GM23338 (cell line): ENCODE measurements at regions not wholly inside any gene's neighbourhood (a gene's known extent, or its start where the extent isn't known, plus 50 kb on each side); places are given as distances from the start of the nearest gene placed in this dataset.

Source experiments
- ATAC-seq: fragments of 200-7000 bp; cut with Tn5 transposase; 3 replicates; pipeline ENCODE4 v1.9.1; 2020
- DNase-seq: peaks from one replicate; pipeline ENCODE4 v3.0.0-alpha.2; 2015; ENCODE audit warnings: low spot score
- H2AFZ ChIP-seq: fragments of 200-600 bp; sonication (generic); 2 replicates; pipeline ENCODE4 v1.8.0; 2016; ENCODE audit warnings: antibody characterized with exemption, mild to moderate bottlenecking, moderate library complexity
- H3F3A ChIP-seq: fragments of 200-600 bp; sonication (generic); replicated peaks from 2 replicates; pipeline ENCODE4 v1.8.0; 2017; ENCODE audit warnings: antibody characterized with exemption, mixed run types, low read depth
- H3K27ac ChIP-seq: fragments of 200-600 bp; sonication (generic); 2 replicates; pipeline ENCODE4 v1.6.1; 2016; ENCODE audit warnings: low read depth
- H3K27me3 ChIP-seq: fragments of 200-600 bp; sonication (generic); 2 replicates; pipeline ENCODE4 v1.8.0; 2016; ENCODE audit warnings: mild to moderate bottlenecking, mixed run types, moderate library complexity; ENCODE audit not compliant: insufficient read depth
- H3K36me3 ChIP-seq: fragments of 200-600 bp; sonication (generic); 2 replicates; pipeline ENCODE4 v1.8.0; 2016; ENCODE audit warnings: mild to moderate bottlenecking; ENCODE audit not compliant: insufficient read depth
- H3K4me1 ChIP-seq: fragments of 200-600 bp; sonication (generic); 2 replicates; pipeline ENCODE4 v1.8.0; 2016; ENCODE audit warnings: mild to moderate bottlenecking, moderate library complexity; ENCODE audit not compliant: insufficient read depth
- H3K4me2 ChIP-seq: fragments of 200-600 bp; sonication (generic); 2 replicates; pipeline ENCODE4 v1.7.1; 2017; ENCODE audit warnings: mixed run types
- H3K4me3 ChIP-seq: fragments of 200-600 bp; sonication (generic); 2 replicates; pipeline ENCODE4 v1.6.1; 2016; ENCODE audit warnings: mixed run types
- H3K79me2 ChIP-seq: fragments of 200-600 bp; sonication (generic); replicated peaks from 2 replicates; pipeline ENCODE4 v1.8.0; 2017; ENCODE audit warnings: mild to moderate bottlenecking; ENCODE audit not compliant: insufficient read depth
- H3K9me2 ChIP-seq: fragments of 200-600 bp; sonication (generic); 2 replicates; pipeline ENCODE4 v1.8.0; 2017; ENCODE audit not compliant: insufficient read depth
- H4K20me1 ChIP-seq: fragments of 200-600 bp; sonication (generic); replicated peaks from 2 replicates; pipeline ENCODE4 v1.8.0; 2017; ENCODE audit warnings: mild to moderate bottlenecking; ENCODE audit not compliant: insufficient read depth
- H3K27ac Mint-ChIP-seq: 2 replicates; pipeline ENCODE4 v1.8.0; 2020; ENCODE audit warnings: inconsistent platforms, mild to moderate bottlenecking, moderate library complexity, mixed read lengths
- H3K27me3 Mint-ChIP-seq: 3 replicates; pipeline ENCODE4 v1.8.0; 2022; ENCODE audit warnings: low read depth, mild to moderate bottlenecking, moderate library complexity, mixed read lengths, inconsistent platforms; ENCODE audit not compliant: insufficient read depth, poor library complexity
- H3K36me3 Mint-ChIP-seq: 3 replicates; pipeline ENCODE4 v1.8.0; 2021; ENCODE audit warnings: low read depth, mild to moderate bottlenecking, inconsistent platforms, moderate library complexity, mixed read lengths
- H3K4me1 Mint-ChIP-seq: 3 replicates; pipeline ENCODE4 v1.8.0; 2020; ENCODE audit warnings: mild to moderate bottlenecking, inconsistent platforms, mixed read lengths
- H3K4me3 Mint-ChIP-seq: 3 replicates; pipeline ENCODE4 v1.8.0; 2021; ENCODE audit warnings: moderate library complexity, mild to moderate bottlenecking, inconsistent platforms, mixed read lengths
- H3K9me3 Mint-ChIP-seq: 3 replicates; pipeline ENCODE4 v1.8.0; 2020; ENCODE audit warnings: moderate library complexity, mild to moderate bottlenecking, inconsistent platforms, mixed read lengths
- CREB1 ChIP-seq: fragments of 250-450 bp; sonication (Bioruptor Pico); IDR thresholded peaks from 2 replicates; pipeline ENCODE4 v1.5.0; 2020; ENCODE audit warnings: low read depth, mild to moderate bottlenecking, moderate library complexity
- EZH2 ChIP-seq: fragments of 200-600 bp; sonication (generic); IDR thresholded peaks from one replicate; pipeline ENCODE4 v1.8.0; 2017; ENCODE audit warnings: antibody characterized with exemption, mild to moderate bottlenecking, low read depth; ENCODE audit not compliant: unreplicated experiment
- JUNB ChIP-seq: IDR thresholded peaks from one replicate; pipeline ENCODE4 v1.6.1; 2016; ENCODE audit warnings: antibody characterized with exemption; ENCODE audit not compliant: unreplicated experiment
- NANOG ChIP-seq: IDR thresholded peaks from 2 replicates; pipeline ENCODE4 v1.6.1; 2016; ENCODE audit warnings: antibody characterized with exemption, borderline replicate concordance
- STAT1 ChIP-seq: IDR thresholded peaks from one replicate; pipeline ENCODE4 v1.6.1; 2016; ENCODE audit warnings: antibody characterized with exemption; ENCODE audit not compliant: unreplicated experiment
- ZNF114 ChIP-seq: fragments of 250-450 bp; sonication (Bioruptor Pico); IDR thresholded peaks from 2 replicates; pipeline ENCODE4 v1.5.0; 2020; ENCODE audit warnings: mild to moderate bottlenecking, moderate library complexity
- ZNF331 ChIP-seq: fragments of 250-450 bp; sonication (Bioruptor Pico); IDR thresholded peaks from 2 replicates; pipeline ENCODE4 v1.5.0; 2020; ENCODE audit warnings: low read depth, mild to moderate bottlenecking, moderate library complexity
- TF ChIP-seq, protein P1 (sequence below): fragments of 250-450 bp; sonication (Bioruptor Pico); IDR thresholded peaks from 2 replicates; pipeline ENCODE4 v1.5.0; 2020; ENCODE audit warnings: mild to moderate bottlenecking, moderate library complexity
- TF ChIP-seq, protein P2 (sequence below), 2 experiments: fragments of 200-600 bp in 1 of 2; sonication (generic) in 1 of 2; conservative IDR thresholded peaks; 2 replicates each; pipeline versions ENCODE4 v1.5.1 to v1.6.1; 2016 to 2017; ENCODE audit warnings: antibody characterized with exemption in 2 of 2, low read depth in 2 of 2, mild to moderate bottlenecking in 2 of 2, moderate library complexity in 1 of 2
- TF ChIP-seq, protein P3 (sequence below): IDR thresholded peaks from 2 replicates; pipeline ENCODE4 v1.6.1; 2016; ENCODE audit warnings: antibody characterized with exemption

DNA sequence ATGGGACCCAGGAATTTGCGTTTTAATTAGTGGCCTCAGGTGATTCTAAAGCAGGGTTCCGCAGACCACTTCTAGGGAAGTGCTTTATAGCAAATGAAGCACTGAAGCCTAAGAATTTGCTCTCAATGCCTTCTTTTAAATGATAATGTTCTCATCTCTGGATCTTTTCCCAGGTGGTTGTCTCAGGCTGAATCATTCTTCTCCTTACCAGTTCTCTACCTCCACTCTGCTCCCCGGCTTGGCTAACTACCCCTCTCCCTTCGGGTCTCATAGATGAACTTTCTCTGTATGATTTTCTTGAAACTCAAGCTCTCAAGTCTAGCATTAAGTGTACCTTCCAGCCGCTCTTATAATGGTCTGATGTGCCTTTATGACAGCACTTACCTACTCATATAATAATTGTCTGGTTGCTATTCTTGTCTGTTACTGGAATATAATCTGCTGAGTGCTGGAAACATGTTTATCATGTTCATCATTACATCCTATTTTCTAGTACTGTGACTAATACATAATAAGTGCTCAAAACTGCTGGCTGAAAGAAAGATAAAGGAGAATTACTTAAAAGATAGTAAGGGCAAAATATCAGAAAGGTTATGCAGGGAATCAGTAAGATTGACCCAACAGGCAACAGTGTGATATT lies 195.9 kb upstream of the SESN3 start:
- Histone ChIP-seq H3K79me2 (no peaks in the 10 kb centered on the region), H3K4me3 (no peak overlapping the region), H3K36me3 (no peaks in the 10 kb centered on the region), H3K9me2 (peaks cover 5% of the 10 kb centered on the region; the same call in 1 of the 2 replicates), H3K4me1 (peaks cover 5% of the 10 kb centered on the region; the same call in 1 of the 2 replicates), H3K27me3 (no peaks in the 10 kb centered on the region), H3K27ac (no peak overlapping the region), H3F3A (no peaks in the 10 kb centered on the region), H4K20me1 (no peaks in the 10 kb centered on the region), H3K4me2 (peak overlapping the region; percentile 35), H2AFZ (no peak overlapping the region; the same call in 1 of the 2 replicates)
- no peaks in the 10 kb centered on the region for H3K36me3 Mint-ChIP-seq
- DNase-seq (peak; percentile 39), ATAC-seq (peak; percentile 39)
- no peaks in the 10 kb centered on the region for H3K9me3 Mint-ChIP-seq
- TF ChIP-seq, protein P1, sequence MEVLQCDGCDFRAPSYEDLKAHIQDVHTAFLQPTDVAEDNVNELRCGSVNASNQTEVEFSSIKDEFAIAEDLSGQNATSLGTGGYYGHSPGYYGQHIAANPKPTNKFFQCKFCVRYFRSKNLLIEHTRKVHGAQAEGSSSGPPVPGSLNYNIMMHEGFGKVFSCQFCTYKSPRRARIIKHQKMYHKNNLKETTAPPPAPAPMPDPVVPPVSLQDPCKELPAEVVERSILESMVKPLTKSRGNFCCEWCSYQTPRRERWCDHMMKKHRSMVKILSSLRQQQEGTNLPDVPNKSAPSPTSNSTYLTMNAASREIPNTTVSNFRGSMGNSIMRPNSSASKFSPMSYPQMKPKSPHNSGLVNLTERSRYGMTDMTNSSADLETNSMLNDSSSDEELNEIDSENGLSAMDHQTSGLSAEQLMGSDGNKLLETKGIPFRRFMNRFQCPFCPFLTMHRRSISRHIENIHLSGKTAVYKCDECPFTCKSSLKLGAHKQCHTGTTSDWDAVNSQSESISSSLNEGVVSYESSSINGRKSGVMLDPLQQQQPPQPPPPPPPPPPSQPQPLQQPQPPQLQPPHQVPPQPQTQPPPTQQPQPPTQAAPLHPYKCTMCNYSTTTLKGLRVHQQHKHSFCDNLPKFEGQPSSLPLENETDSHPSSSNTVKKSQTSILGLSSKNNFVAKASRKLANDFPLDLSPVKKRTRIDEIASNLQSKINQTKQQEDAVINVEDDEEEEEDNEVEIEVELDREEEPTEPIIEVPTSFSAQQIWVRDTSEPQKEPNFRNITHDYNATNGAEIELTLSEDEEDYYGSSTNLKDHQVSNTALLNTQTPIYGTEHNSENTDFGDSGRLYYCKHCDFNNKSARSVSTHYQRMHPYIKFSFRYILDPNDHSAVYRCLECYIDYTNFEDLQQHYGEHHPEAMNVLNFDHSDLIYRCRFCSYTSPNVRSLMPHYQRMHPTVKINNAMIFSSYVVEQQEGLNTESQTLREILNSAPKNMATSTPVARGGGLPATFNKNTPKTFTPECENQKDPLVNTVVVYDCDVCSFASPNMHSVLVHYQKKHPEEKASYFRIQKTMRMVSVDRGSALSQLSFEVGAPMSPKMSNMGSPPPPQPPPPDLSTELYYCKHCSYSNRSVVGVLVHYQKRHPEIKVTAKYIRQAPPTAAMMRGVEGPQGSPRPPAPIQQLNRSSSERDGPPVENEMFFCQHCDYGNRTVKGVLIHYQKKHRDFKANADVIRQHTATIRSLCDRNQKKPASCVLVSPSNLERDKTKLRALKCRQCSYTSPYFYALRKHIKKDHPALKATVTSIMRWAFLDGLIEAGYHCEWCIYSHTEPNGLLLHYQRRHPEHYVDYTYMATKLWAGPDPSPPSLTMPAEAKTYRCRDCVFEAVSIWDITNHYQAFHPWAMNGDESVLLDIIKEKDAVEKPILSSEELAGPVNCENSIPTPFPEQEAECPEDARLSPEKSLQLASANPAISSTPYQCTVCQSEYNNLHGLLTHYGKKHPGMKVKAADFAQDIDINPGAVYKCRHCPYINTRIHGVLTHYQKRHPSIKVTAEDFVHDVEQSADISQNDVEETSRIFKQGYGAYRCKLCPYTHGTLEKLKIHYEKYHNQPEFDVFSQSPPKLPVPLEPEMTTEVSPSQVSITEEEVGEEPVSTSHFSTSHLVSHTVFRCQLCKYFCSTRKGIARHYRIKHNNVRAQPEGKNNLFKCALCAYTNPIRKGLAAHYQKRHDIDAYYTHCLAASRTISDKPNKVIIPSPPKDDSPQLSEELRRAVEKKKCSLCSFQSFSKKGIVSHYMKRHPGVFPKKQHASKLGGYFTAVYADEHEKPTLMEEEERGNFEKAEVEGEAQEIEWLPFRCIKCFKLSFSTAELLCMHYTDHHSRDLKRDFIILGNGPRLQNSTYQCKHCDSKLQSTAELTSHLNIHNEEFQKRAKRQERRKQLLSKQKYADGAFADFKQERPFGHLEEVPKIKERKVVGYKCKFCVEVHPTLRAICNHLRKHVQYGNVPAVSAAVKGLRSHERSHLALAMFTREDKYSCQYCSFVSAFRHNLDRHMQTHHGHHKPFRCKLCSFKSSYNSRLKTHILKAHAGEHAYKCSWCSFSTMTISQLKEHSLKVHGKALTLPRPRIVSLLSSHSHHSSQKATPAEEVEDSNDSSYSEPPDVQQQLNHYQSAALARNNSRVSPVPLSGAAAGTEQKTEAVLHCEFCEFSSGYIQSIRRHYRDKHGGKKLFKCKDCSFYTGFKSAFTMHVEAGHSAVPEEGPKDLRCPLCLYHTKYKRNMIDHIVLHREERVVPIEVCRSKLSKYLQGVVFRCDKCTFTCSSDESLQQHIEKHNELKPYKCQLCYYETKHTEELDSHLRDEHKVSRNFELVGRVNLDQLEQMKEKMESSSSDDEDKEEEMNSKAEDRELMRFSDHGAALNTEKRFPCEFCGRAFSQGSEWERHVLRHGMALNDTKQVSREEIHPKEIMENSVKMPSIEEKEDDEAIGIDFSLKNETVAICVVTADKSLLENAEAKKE, result peak; percentile 16; the same call in 1 of the 2 replicates
- TF ChIP-seq CREB1 (CRISPR knock-in tag), result no peak
- H3K4me3 Mint-ChIP-seq, result no peak overlapping the region
- H3K27me3 Mint-ChIP-seq, result no peaks in the 10 kb centered on the region
- peak overlapping the region; percentile 11; the same call in 1 of the 2 replicates for H3K27ac Mint-ChIP-seq
- peaks cover 11% of the 10 kb centered on the region for H3K4me1 Mint-ChIP-seq

DNA sequence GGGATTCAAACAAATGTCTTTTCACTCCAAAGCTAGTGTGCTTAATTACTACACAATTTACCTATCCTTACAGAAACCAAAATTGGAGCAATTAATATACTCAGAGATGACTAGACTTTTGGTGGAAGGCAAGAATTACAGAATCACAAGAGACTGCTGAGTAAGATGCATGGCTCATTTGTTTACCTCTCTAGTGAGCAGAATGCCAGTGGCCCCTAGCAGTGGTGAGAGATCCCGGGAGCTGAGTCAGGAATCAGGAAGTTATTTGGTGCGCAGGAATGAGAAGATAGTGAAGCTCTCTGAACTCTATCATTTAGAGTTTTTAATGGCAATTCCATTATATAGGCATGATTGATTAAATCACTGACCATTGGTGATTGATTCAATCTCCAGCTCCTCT lies 188.9 kb upstream of the SESN3 start:
- H3K27ac ChIP-seq, result no peak overlapping the region
- TF ChIP-seq EZH2, result no peak
- TF ChIP-seq NANOG, result no peak
- no peak for TF ChIP-seq ZNF114
- TF ChIP-seq, protein P2, sequence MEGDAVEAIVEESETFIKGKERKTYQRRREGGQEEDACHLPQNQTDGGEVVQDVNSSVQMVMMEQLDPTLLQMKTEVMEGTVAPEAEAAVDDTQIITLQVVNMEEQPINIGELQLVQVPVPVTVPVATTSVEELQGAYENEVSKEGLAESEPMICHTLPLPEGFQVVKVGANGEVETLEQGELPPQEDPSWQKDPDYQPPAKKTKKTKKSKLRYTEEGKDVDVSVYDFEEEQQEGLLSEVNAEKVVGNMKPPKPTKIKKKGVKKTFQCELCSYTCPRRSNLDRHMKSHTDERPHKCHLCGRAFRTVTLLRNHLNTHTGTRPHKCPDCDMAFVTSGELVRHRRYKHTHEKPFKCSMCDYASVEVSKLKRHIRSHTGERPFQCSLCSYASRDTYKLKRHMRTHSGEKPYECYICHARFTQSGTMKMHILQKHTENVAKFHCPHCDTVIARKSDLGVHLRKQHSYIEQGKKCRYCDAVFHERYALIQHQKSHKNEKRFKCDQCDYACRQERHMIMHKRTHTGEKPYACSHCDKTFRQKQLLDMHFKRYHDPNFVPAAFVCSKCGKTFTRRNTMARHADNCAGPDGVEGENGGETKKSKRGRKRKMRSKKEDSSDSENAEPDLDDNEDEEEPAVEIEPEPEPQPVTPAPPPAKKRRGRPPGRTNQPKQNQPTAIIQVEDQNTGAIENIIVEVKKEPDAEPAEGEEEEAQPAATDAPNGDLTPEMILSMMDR (conservative IDR thresholded peaks at IDR 0.05; ENCODE audit: low read depth in 2 of 2), result no peak
- TF ChIP-seq, protein P3, sequence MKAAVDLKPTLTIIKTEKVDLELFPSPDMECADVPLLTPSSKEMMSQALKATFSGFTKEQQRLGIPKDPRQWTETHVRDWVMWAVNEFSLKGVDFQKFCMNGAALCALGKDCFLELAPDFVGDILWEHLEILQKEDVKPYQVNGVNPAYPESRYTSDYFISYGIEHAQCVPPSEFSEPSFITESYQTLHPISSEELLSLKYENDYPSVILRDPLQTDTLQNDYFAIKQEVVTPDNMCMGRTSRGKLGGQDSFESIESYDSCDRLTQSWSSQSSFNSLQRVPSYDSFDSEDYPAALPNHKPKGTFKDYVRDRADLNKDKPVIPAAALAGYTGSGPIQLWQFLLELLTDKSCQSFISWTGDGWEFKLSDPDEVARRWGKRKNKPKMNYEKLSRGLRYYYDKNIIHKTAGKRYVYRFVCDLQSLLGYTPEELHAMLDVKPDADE, result no peak
- TF ChIP-seq CREB1 (CRISPR knock-in tag), result no peak
- no peak for TF ChIP-seq STAT1
- no peak for TF ChIP-seq JUNB
- no peak for TF ChIP-seq ZNF331

More for the DNA sequence above, 188.9 kb upstream of the SESN3 start:
- H3K27ac Mint-ChIP-seq, result no peak overlapping the region
- no peak for ATAC-seq
- no peaks in the 10 kb centered on the region for H3K36me3 Mint-ChIP-seq
- no peaks in the 10 kb centered on the region for H3K27me3 ChIP-seq
- no peaks in the 10 kb centered on the region for H3F3A ChIP-seq
- H3K79me2 ChIP-seq, result no peaks in the 10 kb centered on the region
- H2AFZ ChIP-seq, result peak overlapping the region; percentile 29; the same call in 1 of the 2 replicates
- H3K9me3 Mint-ChIP-seq, result no peaks in the 10 kb centered on the region
- H3K9me2 ChIP-seq, result peaks cover 10% of the 10 kb centered on the region; the same call in 1 of the 2 replicates
- H3K4me1 Mint-ChIP-seq, result no peaks in the 10 kb centered on the region; the same call in 2 of the 3 replicates
- H3K4me2 ChIP-seq, result no peak overlapping the region
- no peak for DNase-seq
- no peaks in the 10 kb centered on the region for H4K20me1 ChIP-seq
- no peaks in the 10 kb centered on the region; the same call in 1 of the 2 replicates for H3K4me1 ChIP-seq
- no peaks in the 10 kb centered on the region for H3K36me3 ChIP-seq
- no peak overlapping the region for H3K4me3 ChIP-seq
- no peaks in the 10 kb centered on the region for H3K27me3 Mint-ChIP-seq
- no peak overlapping the region for H3K4me3 Mint-ChIP-seq
